ENCODE measurements at regions not wholly inside any gene's neighbourhood (a gene's known extent, or its start where the extent isn't known, plus 50 kb on each side); places are given as distances from the start of the nearest gene placed in this dataset.
"Not testable (repeated sequence)": the region's sequence is repeated elsewhere in the genome, so short reads cannot be mapped to it uniquely, and the experiment has no call there.

DNA sequence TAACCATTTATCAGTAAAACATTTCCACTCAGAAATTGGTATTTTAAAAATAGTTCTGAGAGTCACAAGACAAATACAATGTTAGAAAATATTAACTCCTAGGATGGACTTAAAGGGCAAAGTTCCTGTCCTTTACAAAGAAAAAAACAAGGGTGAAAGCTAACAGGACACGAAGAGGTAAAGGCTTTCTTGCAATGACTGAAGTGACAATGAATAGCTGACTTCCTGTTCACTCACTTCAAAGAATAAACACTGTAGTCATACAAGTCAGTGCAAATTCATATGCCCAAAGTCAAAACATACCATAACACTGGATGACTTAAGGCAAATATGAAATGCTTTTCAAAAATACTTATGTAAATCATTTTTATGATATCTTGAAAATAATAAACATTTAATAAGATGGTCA, 1389.8 kb upstream of the ALCAM start:
- DNase-seq (ENCODE audit: low spot score), result peak; percentile 43

DNA sequence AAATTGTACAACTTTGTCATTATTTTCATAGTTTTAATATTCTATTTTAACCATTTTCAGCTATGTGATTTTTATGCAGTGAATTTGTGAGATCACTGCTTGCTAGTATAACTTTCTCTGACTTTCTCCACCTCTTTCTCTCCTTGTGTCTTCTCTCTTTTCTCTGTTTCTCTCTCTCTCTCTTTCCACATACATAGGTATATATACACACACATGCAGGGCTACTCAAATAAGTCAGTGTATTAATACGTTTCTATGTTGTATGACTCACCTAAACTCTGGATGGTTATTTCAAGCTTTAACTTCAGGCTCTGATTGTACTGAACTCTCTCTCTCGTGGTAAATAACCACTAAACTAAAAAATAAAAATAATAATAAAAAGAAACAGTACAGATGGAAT, 1389.3 kb upstream of the ALCAM start:
- DNase-seq (ENCODE audit: low spot score), result no peak

DNA sequence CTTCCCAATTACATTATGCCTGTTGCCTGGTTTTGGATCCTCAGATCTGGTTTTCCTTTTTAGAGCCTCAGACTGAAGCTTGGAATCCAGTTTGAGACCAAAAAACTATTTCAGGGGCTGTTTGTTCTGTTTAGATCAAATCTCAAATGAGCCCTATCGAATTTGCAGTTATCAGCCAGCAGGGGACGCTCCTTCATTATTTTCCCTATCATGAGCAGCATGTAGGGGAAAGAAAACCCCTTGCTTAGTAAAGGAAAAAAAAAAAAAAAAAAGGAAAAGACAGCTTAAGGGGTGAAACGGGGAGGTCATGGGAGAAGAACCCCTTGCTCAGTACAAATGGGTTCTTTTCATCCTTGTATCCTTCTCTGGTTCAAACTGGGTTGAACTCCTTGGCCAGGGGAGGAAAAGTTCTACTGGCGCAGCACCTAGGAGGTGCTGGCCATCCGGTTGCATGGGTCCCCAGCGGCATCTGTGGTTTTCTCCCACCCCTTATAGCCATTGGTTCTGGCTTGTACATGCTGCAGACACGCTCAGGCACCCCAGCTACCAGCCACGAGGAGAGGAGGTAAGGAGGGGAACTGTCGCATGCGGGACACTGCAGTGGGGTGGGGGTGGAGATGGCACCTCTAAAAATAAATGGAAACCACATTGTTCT, 1375.1 kb upstream of the ALCAM start:
- DNase-seq (ENCODE audit: low spot score), result no peak

DNA sequence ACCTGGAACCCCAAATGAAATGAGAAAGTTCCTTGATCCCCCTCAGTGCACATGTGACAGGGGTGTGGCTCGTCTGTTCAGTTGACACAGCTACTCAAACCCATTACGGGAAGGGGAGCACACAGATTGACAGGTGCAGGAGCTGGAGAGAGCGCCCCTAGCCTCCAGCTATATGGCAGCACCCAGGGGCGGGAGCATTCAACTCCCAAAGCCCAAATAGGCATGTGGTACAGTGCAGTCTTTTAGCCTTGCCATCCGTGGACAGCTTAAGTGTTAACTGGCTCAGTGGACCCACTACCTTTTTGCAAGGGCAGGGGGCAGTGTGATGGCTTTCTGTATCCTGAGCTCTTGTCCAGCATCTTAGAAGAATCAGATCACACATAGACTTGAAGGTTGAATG, 1374.2 kb upstream of the ALCAM start:
- no peak for DNase-seq (ENCODE audit: low spot score)

DNA sequence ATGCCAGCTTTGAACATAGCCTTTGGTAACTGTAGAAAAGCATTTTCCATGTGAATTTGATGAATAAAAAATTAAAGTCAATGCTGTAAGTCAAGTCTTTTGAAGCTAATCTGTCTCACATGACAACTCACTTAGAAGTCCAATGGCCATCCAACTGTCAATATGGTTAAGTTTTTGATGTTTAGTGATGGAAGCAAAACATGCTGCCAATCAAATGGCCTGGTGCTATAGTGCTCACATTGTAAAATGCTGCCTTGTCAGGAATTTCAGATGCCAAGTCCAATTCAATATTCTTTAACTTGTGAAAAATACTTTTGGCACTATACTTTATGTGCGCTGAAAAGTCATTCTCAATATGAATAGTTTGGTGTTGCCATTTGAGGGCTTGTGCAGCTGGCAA, 1361.8 kb upstream of the ALCAM start:
- no peak for DNase-seq (ENCODE audit: low spot score)

DNA sequence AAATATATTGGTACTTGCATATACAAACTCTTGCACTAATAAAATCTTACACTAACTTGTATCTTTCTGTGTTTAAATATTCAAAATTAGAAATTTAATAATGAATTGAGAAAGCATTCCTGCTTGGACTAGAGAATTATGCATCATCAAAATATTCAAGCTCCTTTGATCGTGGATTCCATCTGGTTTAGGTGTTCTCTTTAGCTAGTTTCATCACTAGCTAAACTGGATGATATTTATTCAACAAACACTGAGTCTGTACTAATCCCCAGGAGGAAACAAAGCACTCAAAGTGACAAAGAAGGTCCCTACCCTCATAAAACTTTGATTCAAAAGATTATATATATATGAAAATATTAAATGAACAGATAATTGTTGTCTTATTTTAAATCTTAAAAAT, 1360.9 kb upstream of the ALCAM start:
- peak; percentile 14 for DNase-seq (ENCODE audit: low spot score)

DNA sequence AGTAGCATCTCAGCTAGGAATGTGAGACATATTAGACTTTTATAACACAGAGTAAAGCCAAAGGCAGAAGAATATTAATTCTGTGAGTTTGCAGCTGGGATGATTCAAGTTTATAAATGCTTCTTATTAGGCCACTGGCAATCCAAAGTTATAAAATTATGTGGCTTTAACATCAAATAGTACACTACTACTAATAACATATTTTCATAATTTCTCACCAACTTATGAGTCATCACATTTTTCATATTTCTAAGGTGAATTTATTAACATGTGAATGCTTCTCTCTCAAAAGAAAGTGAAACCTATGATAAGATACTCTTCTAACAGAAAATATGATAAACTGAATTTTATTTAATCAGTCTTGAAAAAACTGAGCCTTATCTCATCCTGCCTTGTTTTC, 1348.2 kb upstream of the ALCAM start:
- no peak for DNase-seq (ENCODE audit: low spot score)

DNA sequence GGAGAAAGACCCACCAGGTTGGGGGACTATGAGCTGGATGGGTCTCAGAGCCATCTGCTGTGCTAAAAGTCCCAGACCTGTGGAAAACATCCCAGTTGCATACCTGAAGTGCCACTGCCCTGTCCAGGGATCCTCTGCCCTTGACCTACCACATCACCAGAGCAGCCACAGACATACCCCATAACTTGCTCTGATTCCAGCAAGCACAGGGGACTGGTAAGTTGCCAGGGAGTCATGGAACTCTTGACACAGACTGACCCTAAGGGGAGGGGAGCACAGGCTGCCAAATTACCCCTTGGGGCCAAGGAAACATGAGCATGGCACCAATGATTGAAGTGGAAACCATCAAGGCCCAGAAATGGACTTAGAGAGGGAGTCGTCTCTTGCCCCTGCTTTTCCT, 1335.1 kb upstream of the ALCAM start:
- DNase-seq (ENCODE audit: low spot score), result no peak

DNA sequence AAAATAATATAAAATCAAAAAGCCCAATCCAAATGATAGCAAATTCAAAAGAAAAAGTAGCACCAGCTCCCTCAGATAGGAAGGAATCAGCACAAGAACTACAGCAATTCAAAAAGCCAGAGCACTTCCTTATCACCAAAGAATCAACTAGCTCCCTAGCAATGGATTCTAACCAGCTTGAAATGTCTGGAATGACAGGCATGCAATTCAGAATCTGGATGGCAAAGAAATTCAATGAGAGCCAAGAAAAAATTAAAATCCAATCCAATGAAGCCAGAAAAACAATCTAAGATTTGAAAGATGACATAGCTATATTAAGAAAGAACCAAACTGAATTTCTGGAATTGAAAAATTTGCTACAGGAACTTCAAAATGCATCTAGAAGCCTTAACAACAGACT, 1334.4 kb upstream of the ALCAM start:
- no peak for DNase-seq (ENCODE audit: low spot score)

DNA sequence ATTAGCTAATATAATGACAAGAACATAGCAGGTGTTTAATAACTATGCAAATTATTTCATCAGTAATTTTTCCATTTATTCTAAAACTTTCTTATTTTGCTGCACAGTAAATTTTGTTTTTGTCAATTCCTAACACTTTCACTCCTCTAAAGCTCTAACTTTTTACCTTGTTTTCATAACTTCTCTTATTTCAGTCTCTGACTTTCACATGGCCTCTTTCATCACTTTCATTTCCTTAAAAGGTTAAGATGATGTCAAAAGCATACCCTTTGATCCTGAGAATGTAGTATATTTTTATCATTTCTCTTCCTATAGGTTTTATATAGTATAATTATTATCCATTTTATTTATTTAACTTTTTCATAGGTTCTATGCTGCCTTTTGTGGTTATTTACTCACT, 1325.8 kb upstream of the ALCAM start:
- no peak for DNase-seq (ENCODE audit: low spot score)

DNA sequence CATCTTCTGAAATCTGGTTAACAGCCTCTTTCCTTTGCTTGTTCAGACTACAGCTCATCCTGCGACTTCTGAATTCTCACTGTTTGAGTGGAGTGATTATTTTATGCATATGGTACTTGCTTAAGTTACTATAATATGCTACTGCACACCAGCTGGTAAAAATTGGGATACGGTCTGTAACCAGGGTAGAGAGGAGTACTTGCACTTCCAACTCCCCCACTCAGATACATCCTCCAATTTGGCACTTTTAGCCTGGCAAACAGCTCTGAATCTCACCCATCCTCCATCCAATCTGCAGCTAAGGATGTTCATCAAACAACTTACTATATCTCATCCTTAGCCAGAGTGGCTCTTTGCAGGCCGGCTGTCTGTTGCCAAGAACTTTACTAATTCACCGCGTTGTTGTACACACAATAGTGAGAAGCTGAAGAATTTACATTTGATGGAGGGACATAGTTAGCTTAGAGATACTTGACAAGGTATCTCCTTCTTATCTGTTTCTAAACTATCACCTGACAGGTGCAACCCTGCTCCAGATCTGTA, 1323.6 kb upstream of the ALCAM start:
- not testable (repeated sequence) for DNase-seq (ENCODE audit: low spot score)

DNA sequence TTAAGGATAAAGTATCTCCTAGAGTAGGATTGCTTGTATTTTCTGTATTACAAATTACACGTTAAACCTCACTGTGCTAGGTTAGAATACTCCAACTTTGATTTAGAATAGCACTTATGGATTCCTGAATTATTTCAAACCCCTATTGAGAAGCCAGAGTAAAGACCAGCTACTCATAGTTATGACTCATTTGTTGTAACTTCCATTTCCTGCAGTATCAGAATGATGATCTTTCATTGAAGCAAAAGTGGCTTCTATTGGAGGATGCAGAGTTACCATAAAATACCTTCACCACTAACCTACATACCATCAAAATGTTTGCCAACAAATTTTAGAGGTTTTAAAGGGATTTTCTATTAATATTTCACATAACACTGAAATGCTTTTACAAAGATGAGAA, 1322.7 kb upstream of the ALCAM start:
- DNase-seq (ENCODE audit: low spot score), result no peak

DNA sequence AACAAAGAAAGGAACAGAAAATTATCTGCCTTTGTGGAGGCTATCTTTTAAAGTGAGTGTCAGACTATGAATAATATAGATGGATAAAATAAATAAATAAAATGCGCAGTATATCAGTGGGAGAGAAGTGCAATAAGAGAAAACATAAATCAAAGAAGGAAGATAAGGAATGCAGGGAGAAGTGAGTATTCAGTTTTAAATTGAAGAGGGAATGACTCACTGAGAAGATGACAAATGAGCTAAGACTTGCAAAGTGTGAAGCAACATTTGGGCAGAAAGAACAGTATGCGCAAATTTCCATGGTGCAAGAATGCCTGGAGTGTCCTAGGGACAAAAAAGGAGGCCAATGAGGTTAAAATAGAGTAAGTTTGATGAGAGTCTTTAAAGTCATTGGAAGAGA, 1300.1 kb upstream of the ALCAM start:
- no peak for DNase-seq (ENCODE audit: low spot score)

DNA sequence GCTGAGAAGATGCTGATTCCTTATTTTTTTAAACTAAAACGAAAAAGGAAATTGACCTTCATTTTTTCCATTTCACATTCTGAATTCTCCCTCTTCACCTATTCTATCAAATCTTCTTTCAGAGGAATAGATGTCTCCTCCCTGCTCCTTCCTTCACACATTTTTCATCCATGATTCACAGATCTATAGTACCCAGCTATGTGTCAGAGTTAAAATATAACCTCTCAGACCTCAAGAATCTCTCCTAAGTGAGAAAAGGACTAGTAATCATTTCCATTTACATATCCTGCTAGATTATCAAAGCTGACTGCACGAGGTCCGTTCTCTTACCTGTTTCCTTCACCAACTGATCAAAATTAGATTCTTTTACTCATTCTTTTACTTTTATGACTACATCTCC, 1297.6 kb upstream of the ALCAM start:
- DNase-seq (ENCODE audit: low spot score), result no peak

DNA sequence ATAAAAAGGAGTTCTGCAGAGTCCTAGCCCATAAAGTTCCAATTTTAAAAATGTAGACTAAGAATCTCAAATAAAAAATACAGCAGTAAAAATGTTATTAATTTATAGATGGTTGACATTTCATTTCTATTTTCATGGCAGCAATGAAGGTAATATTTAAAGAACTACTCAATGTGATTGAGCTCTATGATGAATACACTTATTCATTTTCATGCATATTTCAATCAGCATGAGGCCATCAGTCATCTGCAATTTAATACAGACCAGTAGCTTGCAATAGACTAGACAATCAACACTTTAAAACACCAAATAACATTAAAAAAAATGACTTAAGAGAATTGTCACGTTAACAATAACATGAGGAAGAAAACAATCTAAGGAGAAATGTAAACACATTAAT, 1295.8 kb upstream of the ALCAM start:
- DNase-seq (ENCODE audit: low spot score), result no peak

DNA sequence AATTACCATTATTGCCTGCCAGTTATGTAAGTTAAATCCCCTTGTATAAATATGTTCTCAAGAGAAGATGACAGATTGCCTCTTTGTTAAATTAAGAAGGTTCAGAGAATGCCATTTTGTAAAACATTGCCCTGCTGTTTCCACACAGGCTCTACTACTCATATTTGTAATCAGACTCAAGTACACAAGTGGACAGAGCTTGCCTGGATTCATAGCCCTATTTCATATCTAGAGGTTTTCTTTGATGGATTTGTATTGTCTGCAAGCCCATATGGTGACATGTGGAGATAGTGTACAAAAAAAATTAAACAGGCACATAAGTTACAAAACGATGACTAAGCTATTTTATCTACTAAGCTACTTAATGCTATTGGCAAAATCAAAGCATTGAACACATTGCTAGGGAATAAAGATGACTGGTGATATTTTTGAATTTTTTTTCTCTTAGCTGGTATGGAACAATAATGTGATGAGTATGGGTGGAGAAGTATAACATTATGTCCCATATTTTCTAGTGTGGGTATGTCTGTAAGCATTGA, 1286.6 kb upstream of the ALCAM start:
- no peak for DNase-seq (ENCODE audit: low spot score)

DNA sequence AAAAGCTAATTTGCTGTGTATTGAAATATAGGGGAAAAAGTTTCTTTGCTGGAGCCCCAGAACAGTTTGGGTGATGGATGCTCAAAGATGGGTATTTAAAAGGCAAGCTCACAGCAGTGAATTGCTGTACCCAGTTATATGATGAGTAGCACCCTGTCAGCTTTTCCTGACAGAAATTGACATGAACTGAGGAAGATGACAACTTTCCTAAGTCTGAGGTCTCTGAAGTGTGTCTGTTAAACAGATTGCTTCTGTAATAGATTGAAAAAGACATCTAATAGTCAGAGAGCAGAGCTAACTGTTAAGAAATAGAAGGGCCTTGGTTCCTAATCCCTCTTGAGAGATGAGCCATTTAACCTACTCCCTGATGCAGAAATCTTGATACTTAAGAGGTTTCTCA, 1278.0 kb upstream of the ALCAM start:
- no peak for DNase-seq (ENCODE audit: low spot score)

DNA sequence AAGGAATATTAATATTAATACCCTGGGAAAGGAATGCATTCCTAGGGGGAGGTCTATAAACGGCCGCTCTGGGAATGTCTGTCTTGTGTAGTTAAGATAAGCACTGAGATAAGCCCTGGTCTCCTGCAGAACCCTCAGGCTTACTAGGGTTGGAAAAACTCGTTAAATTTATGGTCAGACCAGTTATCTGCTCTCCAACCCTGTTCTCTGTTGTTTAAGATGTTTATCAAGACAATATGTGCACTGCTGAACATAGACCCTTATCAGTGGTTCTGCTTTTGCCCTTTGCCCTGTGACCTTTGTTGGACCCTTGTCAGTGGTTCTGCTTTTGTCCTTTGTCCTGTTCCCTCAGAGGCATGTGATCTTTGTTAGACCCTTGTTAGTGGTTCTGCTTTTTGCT, 1276.7 kb upstream of the ALCAM start:
- DNase-seq (ENCODE audit: low spot score), result not testable (repeated sequence)

DNA sequence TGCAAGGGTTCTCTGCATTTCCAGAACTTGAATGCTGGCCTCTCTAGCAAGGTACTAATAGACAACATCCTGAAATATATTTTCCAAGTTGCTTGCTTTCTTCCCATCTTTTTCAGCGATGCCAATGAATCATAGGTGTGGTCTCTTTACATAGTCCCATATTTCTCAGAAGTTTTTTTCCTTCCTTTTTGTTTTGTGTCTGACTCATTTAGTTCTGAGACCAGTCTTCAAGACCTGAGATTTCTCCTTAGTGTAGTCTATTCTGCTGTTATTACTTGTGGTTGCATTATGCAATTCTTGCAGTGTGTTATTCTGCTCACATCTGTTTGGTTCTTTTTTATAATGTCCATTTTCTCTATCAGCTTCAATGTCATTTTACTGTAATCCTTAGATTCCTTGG, 1265.0 kb upstream of the ALCAM start:
- no peak for DNase-seq (ENCODE audit: low spot score)

DNA sequence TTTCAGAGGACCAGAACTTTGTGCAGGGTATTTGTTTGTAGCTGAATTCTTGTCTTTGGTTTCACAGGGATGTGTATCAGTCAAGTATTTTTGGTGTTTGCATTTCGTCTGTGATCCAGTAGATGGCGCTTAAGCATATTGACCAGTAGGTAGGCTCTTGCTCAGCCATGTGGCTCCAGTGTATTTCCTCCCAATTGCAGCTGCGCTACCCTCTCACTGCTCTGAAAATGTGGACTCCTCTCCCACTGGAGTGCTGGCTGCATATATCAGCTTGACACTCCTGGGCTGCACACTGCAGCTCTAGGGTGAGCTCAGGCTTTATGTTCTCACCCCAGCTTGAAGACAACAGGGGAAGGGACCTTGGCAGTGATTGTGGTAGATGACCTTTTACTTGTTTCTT, 1264.3 kb upstream of the ALCAM start:
- DNase-seq (ENCODE audit: low spot score), result peak; percentile 36

DNA sequence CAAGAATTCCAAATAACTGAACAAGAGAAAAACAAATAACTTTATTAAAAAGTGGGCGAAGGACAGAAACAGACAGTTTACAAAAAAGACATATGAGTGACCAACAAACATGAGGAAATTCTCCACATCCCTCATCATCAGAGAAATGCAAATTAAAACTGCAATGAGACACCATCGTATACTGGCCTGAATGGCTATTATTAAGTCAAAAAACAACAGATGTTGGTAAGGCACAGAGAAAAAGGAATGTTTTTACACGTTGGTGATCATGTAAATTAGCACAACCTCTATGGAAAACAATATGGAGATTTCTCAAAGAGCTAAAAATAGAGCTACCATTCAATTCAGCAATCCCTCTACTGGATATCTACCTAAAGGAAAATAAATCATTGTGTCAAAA, 1260.4 kb upstream of the ALCAM start:
- no peak for DNase-seq (ENCODE audit: low spot score)

DNA sequence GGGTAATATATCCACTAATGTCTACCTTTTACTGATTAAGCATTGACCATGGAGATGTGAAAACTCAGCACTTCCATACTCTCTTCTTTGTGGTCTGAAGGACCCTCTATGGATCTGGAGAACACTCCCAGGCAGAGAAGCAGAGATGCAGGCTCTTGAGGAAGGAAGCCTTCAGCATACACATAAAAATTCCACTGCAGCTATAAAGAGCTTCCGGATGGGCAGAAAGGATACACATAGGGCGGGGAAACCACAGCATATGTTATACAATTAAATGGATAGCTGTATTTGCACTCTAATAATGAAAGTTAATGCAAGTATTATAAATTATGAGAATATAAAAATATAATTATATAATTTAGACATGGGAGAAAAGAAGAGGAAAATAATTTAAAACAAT, 1258.2 kb upstream of the ALCAM start:
- DNase-seq (ENCODE audit: low spot score), result no peak

DNA sequence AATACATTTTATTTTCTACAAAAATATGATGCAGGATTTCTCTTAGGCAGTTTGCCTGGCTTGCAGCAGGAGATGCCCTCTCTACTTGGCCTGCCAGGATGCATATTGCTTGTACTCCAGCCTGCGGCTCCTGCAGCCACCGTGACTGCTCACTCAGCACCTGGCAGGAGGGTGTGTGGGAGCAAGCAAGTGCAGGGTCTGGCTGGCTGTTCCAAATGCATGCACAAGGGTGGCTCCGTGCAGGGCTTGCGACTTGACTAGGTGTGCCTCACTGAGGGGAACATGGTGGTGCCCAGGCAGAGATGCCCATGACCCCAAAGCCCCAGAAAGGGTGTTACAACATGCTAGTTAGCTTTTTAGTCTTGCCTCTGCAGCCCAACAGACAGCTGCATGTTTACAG, 1240.2 kb upstream of the ALCAM start:
- DNase-seq (ENCODE audit: low spot score), result no peak

DNA sequence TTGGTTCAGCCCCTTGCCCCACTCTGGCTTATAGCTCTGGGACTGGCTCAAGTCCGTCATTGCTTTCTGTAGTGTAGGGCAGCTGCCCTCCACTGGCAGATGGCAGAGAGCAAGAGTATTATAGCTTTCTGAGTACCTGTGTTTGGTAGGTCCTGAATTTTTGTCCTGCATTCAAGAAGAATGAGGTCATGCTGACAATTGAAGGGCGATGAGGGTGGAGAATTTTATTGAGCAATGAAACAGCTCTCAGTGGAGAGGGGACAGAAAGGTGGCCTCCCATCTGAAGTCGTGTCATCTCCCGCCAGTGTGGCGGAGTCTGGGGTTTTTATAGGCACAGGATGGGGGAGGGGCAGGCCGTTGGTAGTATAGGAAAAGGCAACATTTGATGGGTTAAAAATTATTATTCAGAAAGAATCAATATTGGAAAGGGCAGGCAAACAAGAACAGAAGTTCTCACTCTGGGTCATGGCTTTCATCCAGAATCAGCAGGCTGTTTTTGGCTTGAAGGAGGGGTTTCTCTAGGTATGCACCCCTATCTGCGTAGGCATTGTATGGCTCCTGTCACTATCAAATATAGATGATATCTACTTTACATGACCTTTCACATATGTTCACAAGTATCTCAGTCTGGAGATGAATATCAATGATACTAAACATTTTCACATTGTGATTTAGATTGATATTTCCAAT, 1239.7 kb upstream of the ALCAM start:
- no peak for DNase-seq (ENCODE audit: low spot score)

Measured in HuH-7 (cell line).